Upper lobe of left lung (tissue), 6 donors: ENCODE measurements at regions not wholly inside any gene's neighbourhood (a gene's known extent, or its start where the extent isn't known, plus 50 kb on each side); places are given as distances from the start of the nearest gene placed in this dataset.
"Not testable (repeated sequence)": the region's sequence is repeated elsewhere in the genome, so short reads cannot be mapped to it uniquely, and the experiment has no call there.

Source experiments
- ATAC-seq, 2 donors: fragments of 200-7000 bp; cut with Tn5 transposase; one replicate each; pipeline ENCODE4 v1.9.1; 2022; ENCODE audit warnings: mild to moderate bottlenecking in 2 of 2, moderate library complexity in 2 of 2; ENCODE audit not compliant: low FRiP score in 2 of 2
- DNase-seq, 2 donors: peaks; one replicate each; pipeline ENCODE4 v3.0.0-alpha.2; 2019 to 2020
- H3K27ac ChIP-seq, 4 donors: fragments of 200-600 bp; sonication (generic); one replicate each; pipeline ENCODE4 v1.5.1; 2016 to 2019
- H3K27me3 ChIP-seq, 4 donors: fragments of 200-600 bp; sonication (generic); one replicate each; pipeline ENCODE4 v1.5.1; 2017 to 2019
- H3K36me3 ChIP-seq, 4 donors: fragments of 200-600 bp; sonication (generic); one replicate each; pipeline ENCODE4 v1.5.1; 2016 to 2019
- H3K4me1 ChIP-seq, 4 donors: fragments of 200-600 bp; sonication (generic); one replicate each; pipeline ENCODE4 v1.5.1; 2018 to 2019
- H3K4me3 ChIP-seq, 4 donors: fragments of 200-600 bp; sonication (generic); one replicate each; pipeline ENCODE4 v1.5.1; 2017 to 2019; ENCODE audit warnings: mild to moderate bottlenecking in 2 of 4, moderate library complexity in 1 of 4
- H3K9me3 ChIP-seq, 4 donors: fragments of 200-600 bp; sonication (generic); one replicate each; pipeline ENCODE4 v1.5.1; 2018 to 2019
- CTCF ChIP-seq, 6 experiments: fragments of 450-650 bp in 4 of 6; fragments of 200-600 bp in 2 of 6; sonication (generic) in 2 of 6; IDR thresholded peaks; one replicate each; pipeline ENCODE4 v1.5.1; 2016 to 2019; ENCODE audit warnings: antibody characterized with exemption in 6 of 6
- EP300 ChIP-seq, 4 donors: sonication (generic); formaldehyde crosslinking; IDR thresholded peaks; one replicate each; pipeline ENCODE4 v1.5.1; 2017; ENCODE audit warnings: antibody characterized with exemption in 4 of 4, control low read depth in 2 of 4
- POLR2A ChIP-seq, 4 donors: fragments of 450-650 bp; IDR thresholded peaks; one replicate each; pipeline ENCODE4 v1.5.1; 2016 to 2017; ENCODE audit warnings: antibody characterized with exemption in 4 of 4, mild to moderate bottlenecking in 2 of 4
- POLR2AphosphoS5 ChIP-seq, 2 donors: sonication (generic); formaldehyde crosslinking; IDR thresholded peaks; one replicate each; pipeline ENCODE4 v1.5.1; 2017; ENCODE audit warnings: antibody characterized with exemption in 2 of 2
- WGBS, 2 donors: methylation state at CpG; one replicate each; pipeline ENCODE4 v1.1.5; 2017 to 2018; 5-methylcytosine and 5-hydroxymethylcytosine counted together
- donor health status: DM: no; HTN: no; CAD: no; lungs with moderate emphysema.
- donor health status: DM: no; HTN: yes; CAD: no; lungs with severe emphysema.

- Histone ChIP-seq H3K4me1 (no peaks in the 10 kb centered on the region), H3K4me3 (no peak overlapping the region), H3K27ac (no peak overlapping the region), H3K27me3 (no peaks in the 10 kb centered on the region), H3K36me3 (no peaks in the 10 kb centered on the region), H3K9me3 (no peaks in the 10 kb centered on the region)
- TF ChIP-seq POLR2A (IDR thresholded peaks at IDR 0.05) = no peak
- TF ChIP-seq POLR2AphosphoS5 (IDR thresholded peaks at IDR 0.05) = no peak
- TF ChIP-seq EP300 (IDR thresholded peaks at IDR 0.05) = no peak
- TF ChIP-seq CTCF (IDR thresholded peaks at IDR 0.05) = no peak
- DNase-seq = no peak
- ATAC-seq = no peak
- 76 to 87% methylated on average over 4 of the region's 4 CpGs for WGBS, 2 donors
These were observed 78.4 kb upstream of the FANCL start for GRCh38 chr2:58319481-58319880.

GRCh38 chr2:58318949-58319348 is 77.8 kb upstream of the FANCL start:
- not testable (repeated sequence) for H3K27ac ChIP-seq, DNase-seq, ATAC-seq, H3K4me1 ChIP-seq, H3K36me3 ChIP-seq, H3K9me3 ChIP-seq, H3K4me3 ChIP-seq, H3K27me3 ChIP-seq
- 72 to 81% methylated on average over 7 of the region's 7 CpGs for WGBS, 2 donors

GRCh38 chr2:58313926-58314325 is 72.8 kb upstream of the FANCL start:
- Histone ChIP-seq H3K27ac (no peak overlapping the region), H3K36me3 (no peaks in the 10 kb centered on the region), H3K27me3 (no peaks in the 10 kb centered on the region), H3K4me1 (no peaks in the 10 kb centered on the region), H3K9me3 (no peaks in the 10 kb centered on the region), H3K4me3 (no peak overlapping the region)
- ATAC-seq (no peak), DNase-seq (no peak)
- WGBS, 2 donors = 78 to 85% methylated on average over 2 of the region's 2 CpGs
- TF ChIP-seq POLR2AphosphoS5 (IDR thresholded peaks at IDR 0.05) (no peak), POLR2A (IDR thresholded peaks at IDR 0.05) (no peak), CTCF (IDR thresholded peaks at IDR 0.05) (no peak), EP300 (IDR thresholded peaks at IDR 0.05) (no peak)

- no peak overlapping the region for H3K4me3 ChIP-seq
- DNase-seq (no peak), ATAC-seq (no peak)
- H3K27ac ChIP-seq = no peak overlapping the region
- no peaks in the 10 kb centered on the region for H3K36me3 ChIP-seq
- H3K9me3 ChIP-seq = no peaks in the 10 kb centered on the region
- no peaks in the 10 kb centered on the region for H3K27me3 ChIP-seq
- TF ChIP-seq POLR2A (IDR thresholded peaks at IDR 0.05) = no peak
- H3K4me1 ChIP-seq = no peaks in the 10 kb centered on the region
These were observed 67.3 kb upstream of the FANCL start for GRCh38 chr2:58308435-58308834.

- DNase-seq (no peak), ATAC-seq (no peak)
- Histone ChIP-seq H3K36me3 (no peaks in the 10 kb centered on the region), H3K27ac (no peak overlapping the region), H3K4me1 (no peaks in the 10 kb centered on the region), H3K27me3 (no peaks in the 10 kb centered on the region), H3K9me3 (no peaks in the 10 kb centered on the region), H3K4me3 (no peak overlapping the region)
- TF ChIP-seq POLR2AphosphoS5 (IDR thresholded peaks at IDR 0.05) (no peak), CTCF (IDR thresholded peaks at IDR 0.05) (no peak), EP300 (IDR thresholded peaks at IDR 0.05) (no peak), POLR2A (IDR thresholded peaks at IDR 0.05) (no peak)
These were observed 63.7 kb upstream of the FANCL start for GRCh38 chr2:58304843-58305242.

GRCh38 chr2:58299123-58299522 is 58.0 kb upstream of the FANCL start:
- H3K36me3 ChIP-seq = no peaks in the 10 kb centered on the region
- TF ChIP-seq POLR2A (IDR thresholded peaks at IDR 0.05) = no peak
- DNase-seq (no peak), ATAC-seq (no peak)
- H3K27ac ChIP-seq = no peak overlapping the region
- no peaks in the 10 kb centered on the region for H3K9me3 ChIP-seq
- 88 to 93% methylated on average over 1 of the region's 1 CpG for WGBS, 2 donors
- no peaks in the 10 kb centered on the region for H3K4me1 ChIP-seq
- H3K27me3 ChIP-seq = no peaks in the 10 kb centered on the region
- no peak overlapping the region for H3K4me3 ChIP-seq

- Histone ChIP-seq H3K27ac (no peak overlapping the region), H3K27me3 (no peaks in the 10 kb centered on the region), H3K4me1 (no peaks in the 10 kb centered on the region), H3K4me3 (no peak overlapping the region), H3K9me3 (no peaks in the 10 kb centered on the region), H3K36me3 (no peaks in the 10 kb centered on the region)
- DNase-seq (no peak), ATAC-seq (no peak)
- WGBS, 2 donors = 69 to 76% methylated on average over 1 of the region's 1 CpG
- no peak for TF ChIP-seq POLR2AphosphoS5 (IDR thresholded peaks at IDR 0.05)
- TF ChIP-seq EP300 (IDR thresholded peaks at IDR 0.05) = no peak
- TF ChIP-seq POLR2A (IDR thresholded peaks at IDR 0.05) = no peak
- no peak for TF ChIP-seq CTCF (IDR thresholded peaks at IDR 0.05)
These were observed 51.9 kb upstream of the FANCL start for GRCh38 chr2:58293056-58293455.
